GM21619 (cell line): ENCODE measurements at regions not wholly inside any gene's neighbourhood (a gene's known extent, or its start where the extent isn't known, plus 50 kb on each side); places are given as distances from the start of the nearest gene placed in this dataset.

Experiments
- ATAC-seq: cut with Tn5 transposase; IDR thresholded peaks from one replicate; pipeline ENCODE4 v1.9.1; 2021; ENCODE audit not compliant: unreplicated experiment

DNA sequence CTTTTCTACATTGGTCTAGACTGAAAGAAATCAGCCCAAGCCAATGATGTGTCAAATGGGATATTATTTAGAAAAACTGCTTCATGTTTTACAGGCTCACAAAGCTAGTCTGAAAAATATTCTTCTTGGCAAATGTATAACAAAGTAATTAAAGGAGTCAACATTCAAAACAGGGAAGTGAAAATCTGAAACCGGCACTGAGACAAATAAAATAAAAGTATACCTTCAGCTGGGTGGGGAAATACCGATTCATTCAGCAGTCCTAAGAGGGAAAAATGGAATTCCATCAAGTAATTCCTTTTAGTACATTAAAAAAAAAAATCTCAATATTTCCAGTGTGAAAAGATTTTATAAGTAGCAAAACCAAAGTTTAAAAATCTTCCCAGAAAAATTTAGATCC, 259.6 kb upstream of the SLC24A2 start:
- no peak for ATAC-seq

- no peak for ATAC-seq
These were observed 255.8 kb upstream of the SLC24A2 start for GRCh38 chr9:20044686-20045085.

GRCh38 chr9:20043461-20043860, 254.6 kb upstream of the SLC24A2 start:
- peak; percentile 37 for ATAC-seq

DNA sequence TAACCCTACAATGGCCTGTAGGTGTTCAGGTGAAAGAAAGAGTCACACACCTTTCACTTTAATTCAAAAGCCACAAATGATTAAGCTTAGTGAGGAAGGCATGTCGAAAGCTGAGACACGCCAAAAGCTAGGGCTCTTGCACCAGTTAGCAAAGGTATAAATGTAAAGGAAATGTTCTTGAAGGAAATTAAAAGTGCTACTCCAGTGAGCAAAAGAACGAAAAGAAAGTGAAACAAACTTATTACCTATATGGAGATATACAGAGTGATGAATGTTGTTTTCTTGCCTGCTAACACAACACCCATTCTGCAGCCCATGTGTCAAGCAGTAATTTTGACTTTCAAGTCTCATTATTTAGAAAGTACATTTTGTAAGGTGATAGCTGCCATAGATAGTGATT, 254.2 kb upstream of the SLC24A2 start:
- ATAC-seq: peak; percentile 74

DNA sequence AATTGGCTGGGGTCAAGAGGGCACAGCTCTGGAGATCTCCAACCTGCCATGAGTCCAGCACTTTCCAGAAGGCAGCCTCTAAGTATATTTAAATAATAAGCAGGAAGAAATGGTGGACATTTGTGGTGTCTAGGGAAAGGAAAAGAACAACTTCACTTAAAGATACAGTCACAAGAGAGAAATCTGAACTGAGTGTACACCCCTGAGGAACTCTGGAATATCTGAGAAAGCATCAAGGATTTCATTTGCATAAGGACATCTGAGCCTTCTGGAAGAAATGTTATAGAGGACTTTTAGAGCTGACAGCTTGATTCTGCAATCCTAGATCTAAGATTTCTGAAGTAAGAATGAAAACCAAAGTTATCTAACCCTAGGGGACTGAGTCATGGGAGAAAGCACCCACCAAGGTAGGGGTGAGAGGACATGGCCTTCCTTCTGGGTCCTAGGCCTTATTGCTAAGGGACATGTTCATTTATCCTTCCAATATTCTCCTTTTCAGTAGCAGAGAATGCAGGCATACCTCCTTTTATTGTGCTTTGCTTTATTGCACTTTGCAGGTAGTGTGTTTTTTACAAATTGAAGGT, 253.4 kb upstream of the SLC24A2 start:
- no peak for ATAC-seq

GRCh38 chr9:20041697-20042081, 252.9 kb upstream of the SLC24A2 start:
- ATAC-seq: no peak

- ATAC-seq: no peak
These were observed 252.3 kb upstream of the SLC24A2 start for GRCh38 chr9:20040991-20041696.

DNA sequence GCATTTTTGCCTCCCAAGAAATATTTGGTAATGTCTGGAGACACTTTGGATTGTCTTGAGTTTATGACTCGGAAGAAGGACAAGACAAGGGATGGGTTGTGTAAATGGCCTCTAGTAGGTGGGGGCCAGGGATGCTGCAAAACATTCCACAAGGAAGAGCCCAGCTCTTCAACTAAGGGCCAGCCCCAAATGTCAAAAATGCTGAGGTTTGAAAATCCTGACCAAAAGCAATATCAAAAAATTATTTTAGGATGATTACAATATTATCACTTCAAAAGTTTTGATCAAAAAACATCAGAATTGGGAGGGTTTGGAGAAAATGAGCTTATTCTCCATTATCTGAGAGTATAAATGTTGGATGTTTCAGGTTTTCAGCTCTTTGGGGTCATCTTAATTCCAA, 248.9 kb upstream of the SLC24A2 start:
- ATAC-seq: no peak

GRCh38 chr9:20033511-20033910, 244.7 kb upstream of the SLC24A2 start:
- no peak for ATAC-seq

DNA sequence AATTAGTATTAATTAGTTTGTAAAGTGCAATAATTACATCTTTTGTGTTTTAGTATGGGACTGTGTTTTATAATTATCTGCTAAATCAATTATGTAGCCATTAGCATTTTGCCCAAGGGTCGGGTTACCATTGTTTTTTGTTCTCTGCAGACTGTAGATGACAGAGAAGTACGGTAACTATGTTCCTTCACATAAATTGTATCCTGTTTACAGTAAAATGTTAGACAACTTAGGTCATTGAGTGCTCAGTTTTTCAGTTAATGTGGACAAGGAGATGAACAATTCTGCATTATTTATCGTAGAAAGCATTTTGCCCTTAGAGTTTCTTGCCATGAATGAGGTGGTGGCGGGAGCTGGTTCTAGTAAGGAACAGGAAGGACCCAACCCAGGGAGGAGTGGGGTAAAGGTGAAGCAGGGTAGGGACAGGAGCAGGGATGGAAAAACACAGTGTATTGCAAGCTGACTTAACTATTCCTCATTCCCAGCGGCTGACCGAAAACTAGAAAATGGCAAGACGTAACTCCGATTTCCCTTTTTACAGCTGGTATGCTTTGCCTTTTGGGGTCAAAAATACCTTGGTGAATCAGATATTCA, 243.7 kb upstream of the SLC24A2 start:
- ATAC-seq: no peak

GRCh38 chr9:20031836-20032235, 243.0 kb upstream of the SLC24A2 start:
- ATAC-seq: no peak

- ATAC-seq: no peak
These were observed 241.8 kb upstream of the SLC24A2 start for GRCh38 chr9:20030671-20031070.

DNA sequence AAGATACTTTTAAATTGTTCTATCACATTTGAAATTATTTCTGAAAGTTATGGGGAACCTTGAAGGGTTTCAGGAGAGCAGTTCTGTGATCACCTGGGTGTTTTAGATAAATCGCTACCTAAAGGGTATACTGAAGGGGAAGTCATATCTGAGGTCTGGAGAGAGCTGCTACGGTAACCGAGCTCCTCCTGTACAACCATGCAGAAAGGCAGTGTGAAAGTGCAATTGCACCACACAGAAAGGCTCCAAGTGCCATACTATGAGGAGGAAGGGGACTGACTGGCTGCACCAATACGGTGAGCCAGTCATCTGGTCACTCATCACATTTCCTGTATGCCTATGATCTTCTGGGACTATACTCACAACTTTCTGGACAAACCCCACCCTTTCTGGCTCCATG, 241.4 kb upstream of the SLC24A2 start:
- ATAC-seq: no peak

DNA sequence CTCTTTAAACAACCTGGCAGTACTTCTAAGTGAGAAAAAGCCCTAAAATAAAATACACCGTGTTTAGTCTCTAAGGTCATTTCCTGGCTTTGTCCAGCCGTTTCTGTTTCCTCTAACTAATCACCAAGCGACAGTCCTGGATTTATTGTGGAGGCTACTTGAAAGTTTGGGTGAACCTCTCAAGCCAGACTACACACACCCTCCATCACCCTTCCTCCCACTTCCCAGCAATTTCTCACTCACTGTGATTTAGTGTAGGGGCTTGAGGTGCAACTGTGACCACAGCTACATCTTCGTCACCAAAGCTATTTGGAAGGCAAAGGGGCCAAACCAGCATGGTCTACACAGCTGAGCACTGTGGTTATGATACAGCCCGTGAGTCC, 240.0 kb upstream of the SLC24A2 start:
- no peak for ATAC-seq

GRCh38 chr9:20028192-20028848, 239.5 kb upstream of the SLC24A2 start:
- ATAC-seq: no peak

DNA sequence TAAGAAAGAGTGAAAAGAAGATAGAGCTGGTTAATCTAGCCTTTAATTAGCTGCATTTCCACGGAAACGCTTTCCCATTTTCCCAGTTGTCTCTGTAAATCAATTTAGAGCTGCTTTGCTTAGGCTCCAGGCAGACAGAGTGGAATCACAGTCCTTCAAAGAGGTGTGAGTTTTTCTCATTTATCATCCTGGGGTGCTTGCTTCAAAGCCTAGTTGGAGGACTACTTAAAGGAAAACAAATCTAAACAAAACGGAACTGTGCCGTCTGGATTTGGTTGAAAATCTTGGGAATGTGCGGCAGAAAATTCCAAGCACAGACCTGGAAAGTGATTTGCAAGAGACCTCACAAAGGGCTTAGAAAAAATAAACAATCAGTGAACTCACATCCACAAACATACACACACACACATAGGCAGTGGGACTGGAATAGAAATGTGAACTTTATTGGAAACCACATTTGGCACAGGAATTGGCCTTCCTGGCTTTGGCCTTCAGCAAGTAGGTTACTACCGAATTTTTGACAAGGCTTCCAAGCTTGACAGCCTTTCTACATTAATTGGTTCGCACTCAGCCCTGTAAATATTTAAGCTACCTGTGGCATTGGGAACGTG, 235.2 kb upstream of the SLC24A2 start:
- no peak for ATAC-seq

GRCh38 chr9:20023210-20023905, 234.5 kb upstream of the SLC24A2 start:
- no peak for ATAC-seq

GRCh38 chr9:20022410-20022809, 233.6 kb upstream of the SLC24A2 start:
- no peak for ATAC-seq

- no peak for ATAC-seq
These were observed 227.8 kb upstream of the SLC24A2 start for GRCh38 chr9:20016611-20017010.

DNA sequence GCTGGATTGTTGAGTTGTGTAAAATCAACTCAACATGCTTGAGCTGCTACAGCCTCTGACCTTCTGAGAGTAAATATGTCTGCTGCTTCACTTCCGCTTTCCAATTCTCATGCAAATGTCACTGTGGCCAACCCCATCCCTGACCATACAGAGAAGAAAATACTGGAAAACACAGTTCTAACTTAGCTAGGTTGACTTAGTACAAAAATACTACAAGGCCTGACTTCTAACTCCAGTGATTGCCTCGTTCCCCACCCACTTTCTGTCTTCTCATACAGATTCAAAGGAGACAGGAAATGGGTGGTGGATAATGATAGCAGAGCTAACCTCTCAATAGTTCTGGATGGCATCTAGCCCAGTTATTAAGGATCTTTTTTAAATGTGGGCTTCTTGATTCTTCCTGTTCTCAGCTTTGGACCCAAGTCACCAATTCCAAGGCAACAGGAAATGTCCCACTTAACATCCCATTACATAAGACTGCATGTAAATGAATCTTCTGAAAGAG, 226.6 kb upstream of the SLC24A2 start:
- no peak for ATAC-seq

GRCh38 chr9:20014168-20014567, 225.3 kb upstream of the SLC24A2 start:
- no peak for ATAC-seq
